H9 (cell line): ENCODE measurements at regions not wholly inside any gene's neighbourhood (a gene's known extent, or its start where the extent isn't known, plus 50 kb on each side); places are given as distances from the start of the nearest gene placed in this dataset.

Experiments
- DNase-seq: peaks from one replicate; pipeline ENCODE4 v3.0.0-alpha.2; 2017
- H2AFZ ChIP-seq: one replicate; pipeline ENCODE4 v1.6.1; 2013; ENCODE audit warnings: mild to moderate bottlenecking, low read length, control low read depth, moderate library complexity
- H2AK5ac ChIP-seq: 2 replicates; pipeline ENCODE4 v1.6.1; 2013; ENCODE audit warnings: low read length, control low read depth, mixed read lengths; ENCODE audit not compliant: insufficient read length
- H2BK120ac ChIP-seq: one replicate; pipeline ENCODE4 v1.6.1; 2013; ENCODE audit warnings: low read depth, mild to moderate bottlenecking, low read length, control low read depth, inconsistent platforms; ENCODE audit not compliant: poor library complexity, severe bottlenecking
- H2BK12ac ChIP-seq: 2 replicates; pipeline ENCODE4 v1.6.1; 2013; ENCODE audit warnings: low read length, control low read depth, mixed read lengths, low read depth; ENCODE audit not compliant: insufficient read length
- H2BK15ac ChIP-seq: 2 replicates; pipeline ENCODE4 v1.6.1; 2013; ENCODE audit warnings: low read depth, low read length, control low read depth
- H2BK20ac ChIP-seq: one replicate; pipeline ENCODE4 v1.6.1; 2013; ENCODE audit warnings: low read depth, mild to moderate bottlenecking, low read length, control low read depth, inconsistent platforms; ENCODE audit not compliant: poor library complexity, severe bottlenecking
- H2BK5ac ChIP-seq: 2 replicates; pipeline ENCODE4 v1.6.1; 2013; ENCODE audit warnings: low read length, control low read depth, mixed read lengths; ENCODE audit not compliant: insufficient read length
- H3K14ac ChIP-seq: 2 replicates; pipeline ENCODE4 v1.6.1; 2013; ENCODE audit warnings: low read length, control low read depth; ENCODE audit not compliant: insufficient read depth
- H3K18ac ChIP-seq: 2 replicates; pipeline ENCODE4 v1.6.1; 2013; ENCODE audit warnings: low read depth, mild to moderate bottlenecking, mixed read lengths, low read length, control low read depth; ENCODE audit not compliant: insufficient read length
- H3K23ac ChIP-seq: 2 replicates; pipeline ENCODE4 v1.6.1; 2013; ENCODE audit warnings: low read length, control low read depth, mixed read lengths, low read depth; ENCODE audit not compliant: insufficient read length
- H3K23me2 ChIP-seq: 2 replicates; pipeline ENCODE4 v1.6.1; 2013; ENCODE audit warnings: low read depth, mild to moderate bottlenecking, mixed read lengths, low read length, control low read depth; ENCODE audit not compliant: insufficient read length, poor library complexity, severe bottlenecking
- H3K27ac ChIP-seq: 2 replicates; pipeline ENCODE4 v1.5.1; 2013; ENCODE audit warnings: low read length, control low read depth, mixed read lengths, low read depth; ENCODE audit not compliant: insufficient read length
- H3K27me3 ChIP-seq: 2 replicates; pipeline ENCODE4 v1.6.1; 2013; ENCODE audit warnings: low read length, control low read depth, inconsistent platforms; ENCODE audit not compliant: insufficient read depth
- H3K4ac ChIP-seq: 2 replicates; pipeline ENCODE4 v1.6.1; 2013; ENCODE audit warnings: low read depth, mild to moderate bottlenecking, control low read depth, inconsistent platforms, low read length, moderate library complexity
- H3K4me1 ChIP-seq: 2 replicates; pipeline ENCODE4 v1.6.1; 2013; ENCODE audit warnings: low read length, control low read depth, inconsistent platforms; ENCODE audit not compliant: insufficient read depth
- H3K4me2 ChIP-seq: 2 replicates; pipeline ENCODE4 v1.6.1; 2013; ENCODE audit warnings: low read length, control low read depth, mixed read lengths; ENCODE audit not compliant: insufficient read length, insufficient read depth
- H3K56ac ChIP-seq: 2 replicates; pipeline ENCODE4 v1.6.1; 2013; ENCODE audit warnings: low read depth, mild to moderate bottlenecking, mixed read lengths, low read length, control low read depth; ENCODE audit not compliant: insufficient read length
- H3K79me1 ChIP-seq: 2 replicates; pipeline ENCODE4 v1.6.1; 2013; ENCODE audit warnings: low read depth, mild to moderate bottlenecking, moderate library complexity, low read length, control low read depth, inconsistent platforms; ENCODE audit not compliant: insufficient read depth, poor library complexity, severe bottlenecking
- H3K79me2 ChIP-seq: 2 replicates; pipeline ENCODE4 v1.6.1; 2013; ENCODE audit warnings: low read length, control low read depth, inconsistent platforms; ENCODE audit not compliant: insufficient read depth
- H3K9ac ChIP-seq: 2 replicates; pipeline ENCODE4 v1.6.1; 2013; ENCODE audit warnings: low read length, control low read depth, mixed read lengths; ENCODE audit not compliant: insufficient read length; ENCODE audit errors: extremely low read depth
- H3K9me3 ChIP-seq: one replicate; pipeline ENCODE4 v1.6.1; 2013; ENCODE audit warnings: low read depth, low read length, inconsistent platforms; ENCODE audit not compliant: control insufficient read depth
- H3T11ph ChIP-seq: one replicate; pipeline ENCODE4 v1.6.1; 2013; ENCODE audit warnings: mild to moderate bottlenecking, low read length, control low read depth, inconsistent platforms
- H4K20me1 ChIP-seq: one replicate; pipeline ENCODE4 v1.6.1; 2013; ENCODE audit not compliant: control insufficient read depth, insufficient read length, insufficient read depth
- H4K5ac ChIP-seq: 2 replicates; pipeline ENCODE4 v1.6.1; 2013; ENCODE audit warnings: low read depth, mild to moderate bottlenecking, mixed read lengths, low read length, control low read depth; ENCODE audit not compliant: insufficient read length
- H4K8ac ChIP-seq: replicated peaks from 2 replicates; pipeline ENCODE4 v1.6.1; 2013; ENCODE audit warnings: low read length, control low read depth, mixed read lengths, low read depth; ENCODE audit not compliant: insufficient read length
- H4K91ac ChIP-seq: 2 replicates; pipeline ENCODE4 v1.6.1; 2013; ENCODE audit warnings: low read depth, mild to moderate bottlenecking, moderate library complexity, mixed read lengths, low read length, control low read depth; ENCODE audit not compliant: insufficient read length
- H3K27ac Mint-ChIP-seq, 3 experiments: 2 replicates in 2 of 3; 3 replicates in 1 of 3; pipeline ENCODE4 v1.8.0; 2020 to 2021; ENCODE audit warnings: mixed read lengths in 3 of 3, mild to moderate bottlenecking in 1 of 3, moderate library complexity in 1 of 3
- H3K27me3 Mint-ChIP-seq: 2 replicates; pipeline ENCODE4 v1.8.0; 2021; ENCODE audit warnings: low read depth, mild to moderate bottlenecking, moderate library complexity, mixed read lengths
- H3K36me3 Mint-ChIP-seq, 3 experiments: 2 replicates in 2 of 3; 3 replicates in 1 of 3; pipeline ENCODE4 v1.8.0; 2020 to 2021; ENCODE audit warnings: low read depth in 3 of 3, mixed read lengths in 3 of 3; ENCODE audit not compliant: insufficient read depth in 1 of 3
- H3K4me1 Mint-ChIP-seq, 2 experiments: 2 replicates each; pipeline ENCODE4 v1.8.0; 2020; ENCODE audit warnings: mixed read lengths in 2 of 2
- H3K4me3 Mint-ChIP-seq, 2 experiments: 2 replicates in 1 of 2; 3 replicates in 1 of 2; pipeline ENCODE4 v1.8.0; 2020 to 2021; ENCODE audit warnings: mild to moderate bottlenecking in 2 of 2, mixed read lengths in 2 of 2, moderate library complexity in 1 of 2
- H3K9me3 Mint-ChIP-seq, 2 experiments: 2 replicates in 1 of 2; 3 replicates in 1 of 2; pipeline ENCODE4 v1.8.0; 2020; ENCODE audit warnings: mild to moderate bottlenecking in 2 of 2, mixed read lengths in 2 of 2, moderate library complexity in 1 of 2
- CTCF ChIP-seq: fragments of 200-600 bp; sonication (generic); conservative IDR thresholded peaks from 3 replicates; pipeline ENCODE4 v1.8.0; 2021; ENCODE audit warnings: antibody characterized with exemption, mild to moderate bottlenecking
- WGBS: extraction: QIAGEN DNeasy Blood & Tissue Kit; methylation state at CpG from one replicate; pipeline ENCODE4 v1.1.7; 2013; ENCODE audit warnings: missing lambda C conversion rate, low lambda C conversion rate, mixed read lengths; ENCODE audit not compliant: insufficient read length; ENCODE audit errors: extremely low coverage; 5-methylcytosine and 5-hydroxymethylcytosine counted together

GRCh38 chr9:110048976-110049698 lies 158.8 kb downstream of the C9orf152 start:
- H2BK20ac ChIP-seq = no peak overlapping the region
- no peak overlapping the region for H3K56ac ChIP-seq
- H3K23me2 ChIP-seq = peaks cover 23% of the 10 kb centered on the region
- H2AK5ac ChIP-seq = no peak overlapping the region
- H2BK12ac ChIP-seq = no peak overlapping the region
- H4K20me1 ChIP-seq = peaks cover 3% of the 10 kb centered on the region
- Mint-ChIP-seq H3K4me1 (peaks cover 38 to 49% of the 10 kb centered on the region in 2 experiments), H3K4me3 (peak overlapping the region; percentile 83 to 97), H3K9me3 (peaks cover 0 to 3% of the 10 kb centered on the region in 2 experiments; a peak in 2 of 5 replicates), H3K36me3 (peaks cover under 1 to 7% (median 5%) of the 10 kb centered on the region in 3 experiments; a peak in 4 of 7 replicates), H3K27me3 (peaks cover 47% of the 10 kb centered on the region), H3K27ac (peak overlapping the region in 2 of 3 experiments; percentile 68 to 94; a peak in 3 of 7 replicates)
- H3K4me2 ChIP-seq = peak overlapping the region; percentile 89
- no peaks in the 10 kb centered on the region for H3K79me1 ChIP-seq
- no peak overlapping the region for H3K23ac ChIP-seq
- H3K79me2 ChIP-seq = peaks cover 6% of the 10 kb centered on the region; the same call in 1 of the 2 replicates
- no peak overlapping the region for H3K4ac ChIP-seq
- no peak overlapping the region for H3T11ph ChIP-seq
- H2AFZ ChIP-seq = no peak overlapping the region
- no peak overlapping the region for H4K91ac ChIP-seq
- no peaks in the 10 kb centered on the region; the same call in 1 of the 2 replicates for H3K4me1 ChIP-seq
- no peak overlapping the region for H2BK5ac ChIP-seq
- H2BK15ac ChIP-seq = no peak overlapping the region
- H3K9me3 ChIP-seq = no peaks in the 10 kb centered on the region
- peak overlapping the region; percentile 60; the same call in 1 of the 2 replicates for H3K14ac ChIP-seq
- no peak overlapping the region for H4K5ac ChIP-seq
- no CpG with 5 or more reads among the region's 35 CpGs for WGBS
- no peak for TF ChIP-seq CTCF
- DNase-seq = peak; percentile 41
- H3K27ac ChIP-seq = no peak overlapping the region
- H3K9ac ChIP-seq = peak overlapping the region; percentile 80
- H3K18ac ChIP-seq = peak overlapping the region; percentile 44
- no peak overlapping the region for H4K8ac ChIP-seq
- H3K27me3 ChIP-seq = no peaks in the 10 kb centered on the region; the same call in 1 of the 2 replicates
- no peak overlapping the region for H2BK120ac ChIP-seq
